ENCODE measurements at regions not wholly inside any gene's neighbourhood (a gene's known extent, or its start where the extent isn't known, plus 50 kb on each side); places are given as distances from the start of the nearest gene placed in this dataset.
"Not testable (repeated sequence)": the region's sequence is repeated elsewhere in the genome, so short reads cannot be mapped to it uniquely, and the experiment has no call there.

GRCh38 chr4:98828801-98829200 is 100.1 kb downstream of the EIF4E start:
- DNase-seq (ENCODE audit: low read depth, low spot score) = no peak

- no peak for DNase-seq (ENCODE audit: low read depth, low spot score)
Measured at GRCh38 chr4:98827661-98828060, 101.3 kb downstream of the EIF4E start.

- no peak for DNase-seq (ENCODE audit: low read depth, low spot score)
Measured at GRCh38 chr4:98822144-98822543, 106.8 kb downstream of the EIF4E start.

GRCh38 chr4:98818116-98818515 is 110.8 kb downstream of the EIF4E start:
- DNase-seq (ENCODE audit: low read depth, low spot score) = not testable (repeated sequence)

GRCh38 chr4:98816816-98817215 is 112.1 kb downstream of the EIF4E start:
- DNase-seq (ENCODE audit: low read depth, low spot score) = no peak

GRCh38 chr4:98816386-98816785 is 112.5 kb downstream of the EIF4E start:
- no peak for DNase-seq (ENCODE audit: low read depth, low spot score)

- DNase-seq (ENCODE audit: low read depth, low spot score) = no peak
Measured at GRCh38 chr4:98804403-98804802, 124.5 kb downstream of the EIF4E start.

- DNase-seq (ENCODE audit: low read depth, low spot score) = no peak
Measured at GRCh38 chr4:98803251-98803650, 125.7 kb downstream of the EIF4E start.

GRCh38 chr4:98802770-98803198 is 126.1 kb downstream of the EIF4E start:
- no peak for DNase-seq (ENCODE audit: low read depth, low spot score)

- DNase-seq (ENCODE audit: low read depth, low spot score) = peak; percentile 2
Measured at GRCh38 chr4:98801259-98801725, 127.6 kb downstream of the EIF4E start.

- no peak for DNase-seq (ENCODE audit: low read depth, low spot score)
Measured at GRCh38 chr4:98796991-98797390, 131.9 kb downstream of the EIF4E start.

GRCh38 chr4:98794565-98795205 is 134.2 kb downstream of the EIF4E start:
- peak; percentile 54 for DNase-seq (ENCODE audit: low read depth, low spot score)

- DNase-seq (ENCODE audit: low read depth, low spot score) = no peak
Measured at GRCh38 chr4:98793658-98794057, 135.2 kb upstream of the TSPAN5 start.

- DNase-seq (ENCODE audit: low read depth, low spot score) = no peak
Measured at GRCh38 chr4:98786866-98787265, 128.5 kb upstream of the TSPAN5 start.

GRCh38 chr4:98784947-98785706 is 126.7 kb upstream of the TSPAN5 start:
- DNase-seq (ENCODE audit: low read depth, low spot score) = no peak

GRCh38 chr4:98781641-98782357 is 123.4 kb upstream of the TSPAN5 start:
- DNase-seq (ENCODE audit: low read depth, low spot score) = no peak

- DNase-seq (ENCODE audit: low read depth, low spot score) = no peak
Measured at GRCh38 chr4:98780926-98781325, 122.5 kb upstream of the TSPAN5 start.

GRCh38 chr4:98779088-98779487 is 120.7 kb upstream of the TSPAN5 start:
- no peak for DNase-seq (ENCODE audit: low read depth, low spot score)

GRCh38 chr4:98778206-98778605 is 119.8 kb upstream of the TSPAN5 start:
- peak; percentile 82 for DNase-seq (ENCODE audit: low read depth, low spot score)

- DNase-seq (ENCODE audit: low read depth, low spot score) = no peak
Measured at GRCh38 chr4:98775672-98776071, 117.3 kb upstream of the TSPAN5 start.

- DNase-seq (ENCODE audit: low read depth, low spot score) = no peak
Measured at GRCh38 chr4:98773638-98774037, 115.2 kb upstream of the TSPAN5 start.

GRCh38 chr4:98771959-98772632 is 113.7 kb upstream of the TSPAN5 start:
- DNase-seq (ENCODE audit: low read depth, low spot score) = no peak

Measured in astrocyte of the hippocampus (primary cell).